ENCODE measurements at regions not wholly inside any gene's neighbourhood (a gene's known extent, or its start where the extent isn't known, plus 50 kb on each side); places are given as distances from the start of the nearest gene placed in this dataset.
A peak's percentile ranks its signal among the peaks of the same experiment; 100 is the strongest.
"Not testable (repeated sequence)": the region's sequence is repeated elsewhere in the genome, so short reads cannot be mapped to it uniquely, and the experiment has no call there.

- Mint-ChIP-seq H3K4me1 (ENCODE audit: low read depth) (peaks cover 68% of the 10 kb centered on the region), H3K4me3 (peak overlapping the region; percentile 83), H3K27ac (peak overlapping the region; percentile 95), H3K27me3 (no peaks in the 10 kb centered on the region), H3K36me3 (ENCODE audit: low read depth) (peaks cover 93% of the 10 kb centered on the region), H3K9me3 (no peaks in the 10 kb centered on the region)
- intact Hi-C loops (cut with micrococcal nuclease): no loop called here
These were observed 118.2 kb upstream of the SMURF2 start for GRCh38 chr17:64780096-64781013.

- peaks cover 75% of the 10 kb centered on the region for H3K4me1 Mint-ChIP-seq (ENCODE audit: low read depth)
- no peaks in the 10 kb centered on the region for H3K9me3 Mint-ChIP-seq
- intact Hi-C loops (cut with micrococcal nuclease): loop anchor here (10.0 kb wide), 1 partner anchor 155 kb away; no protein-coding TSS in a partner anchor
- H3K27me3 Mint-ChIP-seq: no peaks in the 10 kb centered on the region
- peak overlapping the region; percentile 83 for H3K4me3 Mint-ChIP-seq
- peak overlapping the region; percentile 95 for H3K27ac Mint-ChIP-seq
- H3K36me3 Mint-ChIP-seq (ENCODE audit: low read depth): peaks cover 91% of the 10 kb centered on the region
These were observed 117.4 kb upstream of the SMURF2 start for GRCh38 chr17:64779376-64780095.

GRCh38 chr17:64779098-64779375, 116.9 kb upstream of the SMURF2 start:
- H3K9me3 Mint-ChIP-seq, H3K27me3 Mint-ChIP-seq: not testable (repeated sequence)
- Mint-ChIP-seq H3K27ac (peak overlapping the region; percentile 95), H3K4me3 (peak overlapping the region; percentile 83), H3K36me3 (ENCODE audit: low read depth) (peaks cover 88% of the 10 kb centered on the region), H3K4me1 (ENCODE audit: low read depth) (peaks cover 75% of the 10 kb centered on the region)
- intact Hi-C loops (cut with micrococcal nuclease): loop anchor here (10.0 kb wide), 1 partner anchor 156 kb away; no protein-coding TSS in a partner anchor

GRCh38 chr17:64778240-64779097, 116.4 kb upstream of the SMURF2 start:
- Mint-ChIP-seq H3K4me1 (ENCODE audit: low read depth) (peaks cover 75% of the 10 kb centered on the region), H3K9me3 (no peaks in the 10 kb centered on the region), H3K27me3 (no peaks in the 10 kb centered on the region), H3K4me3 (peak overlapping the region; percentile 83), H3K36me3 (ENCODE audit: low read depth) (peaks cover 88% of the 10 kb centered on the region), H3K27ac (peak overlapping the region; percentile 95)
- intact Hi-C loops (cut with micrococcal nuclease): loop anchor here (10.0 kb wide), 1 partner anchor 156 kb away; no protein-coding TSS in a partner anchor

GRCh38 chr17:64777415-64778239, 115.5 kb upstream of the SMURF2 start:
- H3K4me1 Mint-ChIP-seq (ENCODE audit: low read depth): peaks cover 72% of the 10 kb centered on the region
- H3K36me3 Mint-ChIP-seq (ENCODE audit: low read depth): peaks cover 89% of the 10 kb centered on the region
- intact Hi-C loops (cut with micrococcal nuclease): loop anchor here (10.0 kb wide), 1 partner anchor 157 kb away; no protein-coding TSS in a partner anchor
- no peaks in the 10 kb centered on the region for H3K9me3 Mint-ChIP-seq
- no peaks in the 10 kb centered on the region for H3K27me3 Mint-ChIP-seq
- H3K4me3 Mint-ChIP-seq: peak overlapping the region; percentile 83
- H3K27ac Mint-ChIP-seq: peak overlapping the region; percentile 95

GRCh38 chr17:64776720-64777414, 114.8 kb upstream of the SMURF2 start:
- Mint-ChIP-seq H3K4me1 (ENCODE audit: low read depth) (peaks cover 73% of the 10 kb centered on the region), H3K36me3 (ENCODE audit: low read depth) (peaks cover 89% of the 10 kb centered on the region), H3K4me3 (peak overlapping the region; percentile 83), H3K27ac (peak overlapping the region; percentile 95)
- H3K27me3 Mint-ChIP-seq, H3K9me3 Mint-ChIP-seq: not testable (repeated sequence)
- intact Hi-C loops (cut with micrococcal nuclease): loop anchor here (10.0 kb wide), 1 partner anchor 158 kb away; no protein-coding TSS in a partner anchor

- H3K4me3 Mint-ChIP-seq: peak overlapping the region; percentile 83
- H3K27ac Mint-ChIP-seq: peak overlapping the region; percentile 95
- no peaks in the 10 kb centered on the region for H3K9me3 Mint-ChIP-seq
- intact Hi-C loops (cut with micrococcal nuclease): loop anchor here (10.0 kb wide), 1 partner anchor 159 kb away; no protein-coding TSS in a partner anchor
- H3K27me3 Mint-ChIP-seq: no peaks in the 10 kb centered on the region
- H3K36me3 Mint-ChIP-seq (ENCODE audit: low read depth): peaks cover 87% of the 10 kb centered on the region
- peaks cover 69% of the 10 kb centered on the region for H3K4me1 Mint-ChIP-seq (ENCODE audit: low read depth)
These were observed 113.8 kb upstream of the SMURF2 start for GRCh38 chr17:64775701-64776570.

GRCh38 chr17:64774888-64775540, 112.9 kb upstream of the SMURF2 start:
- Mint-ChIP-seq H3K4me1 (ENCODE audit: low read depth) (peaks cover 68% of the 10 kb centered on the region), H3K27ac (peak overlapping the region; percentile 95), H3K9me3 (no peaks in the 10 kb centered on the region), H3K4me3 (no peak overlapping the region), H3K36me3 (ENCODE audit: low read depth) (peaks cover 87% of the 10 kb centered on the region), H3K27me3 (no peaks in the 10 kb centered on the region)
- intact Hi-C loops (cut with micrococcal nuclease): loop anchor here (10.0 kb wide), 1 partner anchor 160 kb away; no protein-coding TSS in a partner anchor

- intact Hi-C loops (cut with micrococcal nuclease): loop anchor here (10.0 kb wide), 1 partner anchor 161 kb away; no protein-coding TSS in a partner anchor
- Mint-ChIP-seq H3K4me1 (ENCODE audit: low read depth) (peaks cover 64% of the 10 kb centered on the region), H3K36me3 (ENCODE audit: low read depth) (peaks cover 89% of the 10 kb centered on the region), H3K4me3 (no peak overlapping the region), H3K27me3 (no peaks in the 10 kb centered on the region), H3K27ac (peak overlapping the region; percentile 95), H3K9me3 (no peaks in the 10 kb centered on the region)
These were observed 112.0 kb upstream of the SMURF2 start for GRCh38 chr17:64773836-64774761.

- Mint-ChIP-seq H3K9me3 (no peaks in the 10 kb centered on the region), H3K27me3 (no peaks in the 10 kb centered on the region), H3K36me3 (ENCODE audit: low read depth) (peaks cover 89% of the 10 kb centered on the region), H3K4me3 (no peak overlapping the region), H3K4me1 (ENCODE audit: low read depth) (peaks cover 63% of the 10 kb centered on the region), H3K27ac (peak overlapping the region; percentile 74)
- intact Hi-C loops (cut with micrococcal nuclease): loop anchor here (10.0 kb wide), 1 partner anchor 161 kb away; no protein-coding TSS in a partner anchor
These were observed 111.3 kb upstream of the SMURF2 start for GRCh38 chr17:64773386-64773835.

Measured in dendritic cell treated with granulocyte-macrophage colony-stimulating factor and Interleukin-4, amounts not matched to agents 40 ng/mL and 50 ng/mL, for 4 days (primary cell).